CD4-positive, alpha-beta T cell treated with Interleukin-21 for 1 hour (primary cell): ENCODE measurements at regions not wholly inside any gene's neighbourhood (a gene's known extent, or its start where the extent isn't known, plus 50 kb on each side); places are given as distances from the start of the nearest gene placed in this dataset.
"Not testable (repeated sequence)": the region's sequence is repeated elsewhere in the genome, so short reads cannot be mapped to it uniquely, and the experiment has no call there.

Experiments
- DNase-seq: peaks from one replicate; pipeline ENCODE4 v3.0.0-alpha.2; 2020

GRCh38 chr1:101122452-101123166 is 97.0 kb upstream of the DPH5 start:
- DNase-seq: peak; percentile 55

GRCh38 chr1:101121975-101122374 is 96.4 kb upstream of the DPH5 start:
- DNase-seq: no peak

DNA sequence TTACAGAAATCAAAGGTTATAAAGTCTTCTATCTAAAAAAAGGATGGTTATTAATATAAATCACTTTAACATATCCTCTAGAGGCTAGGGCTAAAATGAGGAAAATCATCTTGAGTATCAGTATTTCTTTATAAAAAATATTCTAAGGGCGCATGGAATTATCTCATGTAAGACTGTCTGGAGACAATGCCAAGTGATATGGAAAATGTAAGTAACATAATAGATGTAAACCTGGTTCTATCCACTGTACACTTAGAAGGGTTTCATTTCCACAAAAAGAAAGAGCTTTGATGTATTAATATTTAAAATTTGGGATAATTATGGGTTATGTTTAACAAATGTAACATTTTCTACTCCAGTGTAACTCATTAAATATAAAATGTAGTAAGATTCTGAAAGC is 95.9 kb upstream of the DPH5 start:
- no peak for DNase-seq

DNA sequence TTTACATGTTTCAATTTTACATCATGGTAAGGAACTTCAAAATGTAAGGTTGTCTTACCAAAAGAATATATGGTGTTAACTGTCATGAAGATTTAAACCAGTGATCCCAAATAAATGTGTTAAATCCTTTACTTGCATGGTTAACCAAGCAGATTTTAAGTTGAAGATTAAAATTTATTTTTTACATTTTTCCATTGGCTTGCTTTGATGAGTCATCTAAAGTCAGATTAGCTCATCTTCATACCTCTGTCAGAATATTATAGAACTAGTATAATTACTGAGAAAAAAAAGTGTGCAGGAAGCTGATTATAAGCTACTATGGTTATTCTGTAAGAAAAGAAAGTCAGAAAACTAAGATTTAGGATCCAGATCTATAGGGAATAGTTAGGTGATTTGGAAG is 95.3 kb upstream of the DPH5 start:
- no peak for DNase-seq

- no peak for DNase-seq
These were observed 93.7 kb upstream of the DPH5 start for GRCh38 chr1:101119289-101119688.

- DNase-seq: no peak
These were observed 90.4 kb upstream of the DPH5 start for GRCh38 chr1:101116006-101116405.

- DNase-seq: no peak
These were observed 89.5 kb upstream of the DPH5 start for GRCh38 chr1:101115112-101115511.

- DNase-seq: not testable (repeated sequence)
These were observed 88.5 kb upstream of the DPH5 start for GRCh38 chr1:101114128-101114527.

DNA sequence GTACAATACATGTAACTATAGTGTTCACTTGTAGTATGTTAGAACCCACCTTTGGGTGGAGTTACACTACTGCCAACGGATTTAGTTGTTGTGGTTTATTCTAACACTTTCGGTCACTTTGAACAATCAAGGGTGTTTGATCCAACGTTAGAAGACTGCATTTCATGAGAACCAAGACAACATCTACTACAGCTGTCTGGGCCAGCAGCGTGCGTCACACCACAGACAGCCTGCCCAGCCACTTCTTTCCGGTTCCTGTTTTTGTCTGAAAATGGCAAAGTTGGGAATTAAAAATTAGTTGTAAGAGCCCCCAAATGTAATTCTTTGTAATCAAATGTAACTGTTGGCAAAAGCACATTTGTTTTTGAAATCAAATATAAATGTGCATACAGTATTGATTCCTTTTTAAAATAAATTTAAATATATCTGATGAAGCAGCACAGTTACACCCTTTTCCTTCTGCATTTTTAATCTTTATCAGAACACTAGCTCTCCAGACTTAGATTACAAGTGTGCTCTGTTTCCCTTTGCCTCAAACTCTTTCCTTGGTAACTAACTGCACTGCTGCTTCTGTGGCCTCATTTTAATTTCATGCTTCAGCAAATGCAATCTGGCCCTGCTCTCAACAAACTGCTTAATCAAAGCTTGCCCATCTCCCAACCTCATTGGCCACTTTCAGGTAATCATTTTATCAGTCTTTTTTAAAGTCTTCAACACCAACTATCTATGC is 86.6 kb upstream of the DPH5 start:
- DNase-seq: peak; percentile 89

DNA sequence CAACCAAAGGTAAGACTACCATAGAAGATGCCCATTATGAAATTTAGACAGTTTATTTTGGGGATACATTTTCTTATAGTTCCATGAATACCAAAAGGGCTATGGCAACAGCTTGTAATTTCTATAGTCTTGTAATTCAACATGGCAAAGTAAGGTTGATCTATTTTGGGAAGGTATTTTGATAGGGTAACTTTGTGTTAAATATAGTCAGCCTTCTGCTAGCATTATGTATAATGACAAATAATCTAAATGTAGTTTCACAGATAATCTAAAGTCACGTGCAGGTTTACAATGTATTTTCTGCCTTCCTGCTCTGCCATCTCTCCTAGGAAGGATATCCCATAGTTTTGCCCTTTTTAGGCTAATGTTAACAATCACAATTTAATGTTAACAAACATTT is 85.9 kb upstream of the DPH5 start:
- DNase-seq: no peak

- no peak for DNase-seq
These were observed 84.2 kb upstream of the DPH5 start for GRCh38 chr1:101109791-101110190.

DNA sequence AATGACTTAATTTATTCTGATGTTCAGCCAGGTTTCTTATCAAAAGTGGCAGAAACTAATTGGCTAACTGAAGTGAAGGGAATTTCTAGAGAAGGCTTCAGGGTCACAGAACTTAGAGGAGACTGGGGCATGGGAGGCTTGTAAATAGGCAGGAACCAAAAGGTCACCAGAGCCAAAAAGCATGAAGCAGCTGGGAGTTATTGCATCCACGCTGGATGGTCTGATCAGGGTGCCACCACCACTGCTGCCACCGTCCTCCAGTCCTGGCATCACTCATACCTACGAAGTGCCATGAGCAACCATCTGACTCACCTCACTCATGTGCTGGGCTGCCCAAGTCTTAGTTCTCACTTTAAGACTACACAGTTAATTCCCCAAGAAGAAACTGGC is 82.5 kb upstream of the DPH5 start:
- DNase-seq: no peak

GRCh38 chr1:101107496-101108110 is 82.0 kb upstream of the DPH5 start:
- DNase-seq: peak; percentile 7

- no peak for DNase-seq
These were observed 80.3 kb upstream of the DPH5 start for GRCh38 chr1:101105877-101106276.

DNA sequence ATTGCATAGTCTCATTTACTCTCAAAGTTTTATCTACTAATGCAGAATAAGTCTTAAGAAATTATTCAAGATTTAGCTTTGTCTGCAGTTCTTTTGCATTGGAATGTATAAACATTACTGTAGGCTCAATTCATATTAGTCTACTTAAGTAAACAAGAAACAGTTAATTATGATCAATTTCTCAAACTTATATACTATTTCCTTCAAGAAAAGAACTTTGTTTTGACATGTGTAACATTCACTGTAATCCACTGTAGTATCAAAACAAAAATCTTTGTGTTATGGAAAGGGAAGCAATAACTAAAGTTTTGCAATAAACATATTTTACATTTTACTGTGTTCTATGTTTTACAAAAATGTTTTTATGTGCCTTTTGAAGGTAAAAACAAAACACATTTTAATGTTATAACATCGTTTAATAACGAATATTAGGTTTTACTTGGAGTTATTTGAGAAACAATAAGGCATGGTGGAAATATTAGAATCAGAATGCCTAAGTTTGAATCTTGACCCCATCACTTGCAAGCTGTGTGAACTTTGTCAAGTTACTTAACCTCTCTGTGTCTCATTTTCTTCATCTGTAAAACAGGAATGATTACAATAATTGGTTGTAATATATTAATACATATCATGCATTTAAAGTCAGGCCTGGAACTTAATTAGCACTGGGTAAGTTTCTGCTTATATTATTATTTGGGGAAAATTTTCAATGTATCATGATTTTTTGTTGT is 77.0 kb upstream of the DPH5 start:
- no peak for DNase-seq

- DNase-seq: no peak
These were observed 75.8 kb upstream of the DPH5 start for GRCh38 chr1:101101360-101101759.

DNA sequence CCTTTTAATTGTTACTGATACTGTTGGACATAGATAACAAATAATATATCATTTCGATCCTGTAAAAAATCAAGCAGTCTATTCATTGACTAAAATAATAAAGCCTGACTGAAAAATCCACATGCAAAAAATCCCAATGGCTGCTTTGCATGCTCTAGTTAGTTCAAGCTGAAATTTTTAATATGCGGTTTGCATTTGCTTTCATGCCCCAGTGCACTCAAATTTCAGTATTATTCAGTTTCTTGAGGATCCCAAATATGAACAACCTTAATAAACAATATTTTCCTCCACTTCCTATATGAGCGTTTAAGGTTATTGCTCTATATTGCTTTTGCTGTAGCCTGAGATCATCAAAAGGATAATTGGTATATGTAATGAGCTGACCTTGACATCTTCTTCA is 75.1 kb upstream of the DPH5 start:
- no peak for DNase-seq

- no peak for DNase-seq
These were observed 73.3 kb upstream of the DPH5 start for GRCh38 chr1:101098907-101099306.

DNA sequence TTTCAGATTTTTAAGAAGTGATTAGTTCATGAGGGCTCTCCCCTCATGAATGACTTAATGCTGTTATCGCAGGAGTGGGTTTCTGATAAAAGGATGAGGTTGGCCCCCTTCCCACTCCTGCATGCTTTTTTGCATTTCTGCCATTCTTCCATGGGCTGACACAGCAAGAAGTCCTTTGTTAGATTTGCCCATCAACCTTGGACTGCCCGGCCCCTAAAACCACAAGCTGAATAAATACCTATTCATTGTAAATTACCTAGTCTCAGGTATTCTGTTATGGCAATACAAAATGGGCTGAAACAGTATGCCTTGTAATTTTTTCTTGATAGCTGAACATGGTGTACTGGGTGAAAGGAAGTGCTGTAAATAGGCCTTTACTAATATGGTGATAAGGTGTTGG is 72.7 kb upstream of the DPH5 start:
- DNase-seq: no peak

DNA sequence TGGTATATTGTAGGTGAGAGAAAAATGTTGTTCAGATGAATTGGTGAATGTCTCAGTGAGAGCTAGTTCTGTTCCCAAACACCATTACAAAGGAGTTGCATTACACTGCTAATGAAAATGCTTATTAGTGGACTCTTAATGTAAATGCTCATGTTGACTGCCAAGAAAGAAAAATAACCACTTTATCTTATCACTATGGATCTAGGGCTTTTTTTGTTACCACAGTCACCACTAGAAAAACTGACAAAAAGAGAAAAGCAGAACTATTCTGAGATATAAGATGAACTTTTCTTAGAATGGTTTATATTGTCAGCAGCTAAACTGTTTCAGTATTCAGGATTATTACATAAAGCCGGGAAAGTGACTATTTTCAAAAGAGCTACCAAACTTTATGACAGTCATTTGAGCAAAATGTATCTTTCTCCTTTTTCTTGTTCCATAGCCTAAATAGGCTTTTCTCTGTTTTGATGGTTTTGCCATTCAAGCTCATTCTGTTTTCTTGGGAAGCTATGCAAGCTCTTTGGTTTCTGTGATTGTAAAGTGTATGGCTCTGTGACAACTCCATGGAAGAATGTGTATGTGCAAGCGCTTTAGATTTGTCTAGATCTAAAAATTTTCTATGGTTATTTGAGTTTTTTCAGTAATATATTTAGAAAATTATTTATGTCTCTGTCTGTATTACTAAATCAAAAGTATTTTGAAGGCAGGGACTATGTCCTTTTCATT is 64.2 kb upstream of the DPH5 start:
- no peak for DNase-seq

DNA sequence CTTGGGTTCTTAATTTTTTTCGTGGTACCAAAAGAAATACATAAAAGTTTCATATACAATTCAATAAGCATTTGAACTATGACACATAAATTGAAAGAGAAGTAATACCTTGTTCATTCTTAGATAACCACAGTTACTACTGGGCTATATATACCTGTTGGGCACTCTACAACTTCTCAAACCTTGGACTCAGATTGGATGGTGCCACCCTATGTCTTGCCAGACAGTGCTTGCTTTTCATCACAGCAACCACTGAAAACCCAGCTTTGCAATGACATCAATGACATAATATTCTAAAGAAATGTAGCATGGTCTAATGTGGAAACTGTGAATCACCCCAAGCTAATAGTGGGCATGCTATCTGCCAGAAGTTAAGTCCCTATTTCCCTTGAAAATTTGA is 62.8 kb upstream of the DPH5 start:
- DNase-seq: no peak

GRCh38 chr1:101086783-101087182 is 61.2 kb upstream of the DPH5 start:
- DNase-seq: no peak
